Esophagus squamous epithelium (tissue), 5 donors: ENCODE measurements at regions not wholly inside any gene's neighbourhood (a gene's known extent, or its start where the extent isn't known, plus 50 kb on each side); places are given as distances from the start of the nearest gene placed in this dataset.

Source experiments
- DNase-seq: peaks from one replicate; lab custom pipeline; 2025; lab: John Stamatoyannopoulos, UW
- H3K27ac ChIP-seq, 4 donors: fragments of 200-600 bp; sonication (generic); one replicate each; pipeline ENCODE4 v1.5.1; 2016 to 2019; ENCODE audit warnings: mild to moderate bottlenecking in 1 of 4
- H3K27me3 ChIP-seq, 4 donors: fragments of 200-600 bp; sonication (generic); 1 replicate in 3 of 4; 2 replicates in 1 of 4; pipeline versions ENCODE4 v1.5.1 to v1.6.0; 2017 to 2021; ENCODE audit warnings: antibody characterized with exemption in 1 of 4
- H3K36me3 ChIP-seq, 3 donors: fragments of 200-600 bp; sonication (generic); one replicate each; pipeline ENCODE4 v1.5.1; 2016 to 2019
- H3K4me1 ChIP-seq, 3 donors: fragments of 200-600 bp; sonication (generic); one replicate each; pipeline ENCODE4 v1.5.1; 2017 to 2019
- H3K4me3 ChIP-seq, 4 donors: fragments of 200-600 bp; sonication (generic); 1 replicate in 3 of 4; 2 replicates in 1 of 4; pipeline ENCODE4 v1.5.1; 2016 to 2019; ENCODE audit warnings: mild to moderate bottlenecking in 2 of 4, moderate library complexity in 1 of 4
- H3K9me3 ChIP-seq, 3 donors: fragments of 200-600 bp; sonication (generic); one replicate each; pipeline ENCODE4 v1.5.1; 2016 to 2019
- POLR2A ChIP-seq, 4 donors: fragments of 450-650 bp; IDR thresholded peaks; one replicate each; pipeline ENCODE4 v1.6.1; 2017; ENCODE audit warnings: antibody characterized with exemption in 4 of 4, mild to moderate bottlenecking in 4 of 4, moderate library complexity in 3 of 4
- WGBS, 2 donors: methylation state at CpG; one replicate each; pipeline ENCODE4 v1.1.5; 2018; 5-methylcytosine and 5-hydroxymethylcytosine counted together
- intact Hi-C: fragments of 100-400 bp; cut with DNase I; formaldehyde crosslinking; loops from one replicate; pipeline ENCODE4 v1.15.0; 2022
- TF ChIP-seq, protein P1 (sequence below), 6 experiments: fragments of 450-650 bp in 4 of 6; fragments of 200-600 bp in 2 of 6; sonication (generic) in 2 of 6; IDR thresholded peaks; one replicate each; pipeline ENCODE4 v1.5.1; 2016 to 2019; ENCODE audit warnings: antibody characterized with exemption in 6 of 6, mild to moderate bottlenecking in 4 of 6, moderate library complexity in 4 of 6
- donor health status: DM: yes; HTN: yes; CAD: no.

DNA sequence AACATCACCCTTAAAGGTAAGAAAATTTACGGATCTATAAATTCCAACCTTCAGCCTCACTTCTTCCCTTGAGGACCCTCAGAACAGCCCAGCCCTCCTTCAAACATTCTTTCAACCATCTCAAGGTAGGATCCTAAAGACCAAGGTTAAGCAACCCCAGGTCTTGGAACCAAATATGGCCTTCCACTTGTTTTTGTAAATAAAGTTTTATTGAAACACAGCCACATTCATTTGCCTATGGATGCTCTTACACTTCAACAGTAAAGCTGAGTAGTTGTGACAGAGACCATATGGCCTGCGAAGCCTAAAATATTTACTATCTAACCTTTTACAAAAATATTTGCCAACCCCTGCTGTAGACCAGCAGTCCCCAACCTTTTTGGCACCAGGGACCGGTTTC, 70.4 kb upstream of the NTRK3 start:
- TF ChIP-seq POLR2A (IDR thresholded peaks at IDR 0.05) = no peak
- TF ChIP-seq, protein P1, sequence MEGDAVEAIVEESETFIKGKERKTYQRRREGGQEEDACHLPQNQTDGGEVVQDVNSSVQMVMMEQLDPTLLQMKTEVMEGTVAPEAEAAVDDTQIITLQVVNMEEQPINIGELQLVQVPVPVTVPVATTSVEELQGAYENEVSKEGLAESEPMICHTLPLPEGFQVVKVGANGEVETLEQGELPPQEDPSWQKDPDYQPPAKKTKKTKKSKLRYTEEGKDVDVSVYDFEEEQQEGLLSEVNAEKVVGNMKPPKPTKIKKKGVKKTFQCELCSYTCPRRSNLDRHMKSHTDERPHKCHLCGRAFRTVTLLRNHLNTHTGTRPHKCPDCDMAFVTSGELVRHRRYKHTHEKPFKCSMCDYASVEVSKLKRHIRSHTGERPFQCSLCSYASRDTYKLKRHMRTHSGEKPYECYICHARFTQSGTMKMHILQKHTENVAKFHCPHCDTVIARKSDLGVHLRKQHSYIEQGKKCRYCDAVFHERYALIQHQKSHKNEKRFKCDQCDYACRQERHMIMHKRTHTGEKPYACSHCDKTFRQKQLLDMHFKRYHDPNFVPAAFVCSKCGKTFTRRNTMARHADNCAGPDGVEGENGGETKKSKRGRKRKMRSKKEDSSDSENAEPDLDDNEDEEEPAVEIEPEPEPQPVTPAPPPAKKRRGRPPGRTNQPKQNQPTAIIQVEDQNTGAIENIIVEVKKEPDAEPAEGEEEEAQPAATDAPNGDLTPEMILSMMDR (IDR thresholded peaks at IDR 0.05) = no peak
- 86 to 92% methylated on average over 3 of the region's 3 CpGs for WGBS, 2 donors

DNA sequence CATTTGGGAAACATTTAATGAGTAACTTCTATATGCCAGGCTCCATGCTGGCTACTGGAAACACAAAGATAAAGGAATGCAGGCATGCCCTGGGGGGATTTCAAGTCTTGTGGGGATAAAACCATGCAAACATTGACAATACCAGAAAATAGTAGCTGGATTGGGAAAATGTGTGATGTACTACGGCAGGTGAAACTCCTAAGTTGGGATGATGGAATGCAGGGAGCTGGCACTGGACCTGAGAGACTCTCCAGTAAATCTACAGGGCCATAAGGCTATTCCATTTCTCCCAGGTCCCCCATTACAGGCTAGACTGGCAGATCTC, 68.2 kb upstream of the NTRK3 start:
- intact Hi-C loops = no loop called here
- Histone ChIP-seq H3K9me3 (no peaks in the 10 kb centered on the region), H3K4me3 (no peak overlapping the region), H3K36me3 (no peaks in the 10 kb centered on the region), H3K4me1 (no peaks in the 10 kb centered on the region), H3K27me3 (peaks cover 0 to 11% (median 0%) of the 10 kb centered on the region in 4 donors), H3K27ac (no peak overlapping the region)
- DNase-seq = no peak
- 50 to 82% methylated on average over 1 of the region's 1 CpG for WGBS, 2 donors
- TF ChIP-seq, protein P1 (IDR thresholded peaks at IDR 0.05) = no peak
- TF ChIP-seq POLR2A (IDR thresholded peaks at IDR 0.05) = no peak

More for the DNA sequence above, 70.4 kb upstream of the NTRK3 start:
- no peaks in the 10 kb centered on the region for H3K36me3 ChIP-seq
- H3K9me3 ChIP-seq = no peaks in the 10 kb centered on the region
- H3K27me3 ChIP-seq = peaks cover 0 to 11% (median 0%) of the 10 kb centered on the region in 4 donors
- DNase-seq = no peak
- no peaks in the 10 kb centered on the region for H3K4me1 ChIP-seq
- intact Hi-C loops = no loop called here
- H3K27ac ChIP-seq = no peak overlapping the region
- H3K4me3 ChIP-seq = no peak overlapping the region

DNA sequence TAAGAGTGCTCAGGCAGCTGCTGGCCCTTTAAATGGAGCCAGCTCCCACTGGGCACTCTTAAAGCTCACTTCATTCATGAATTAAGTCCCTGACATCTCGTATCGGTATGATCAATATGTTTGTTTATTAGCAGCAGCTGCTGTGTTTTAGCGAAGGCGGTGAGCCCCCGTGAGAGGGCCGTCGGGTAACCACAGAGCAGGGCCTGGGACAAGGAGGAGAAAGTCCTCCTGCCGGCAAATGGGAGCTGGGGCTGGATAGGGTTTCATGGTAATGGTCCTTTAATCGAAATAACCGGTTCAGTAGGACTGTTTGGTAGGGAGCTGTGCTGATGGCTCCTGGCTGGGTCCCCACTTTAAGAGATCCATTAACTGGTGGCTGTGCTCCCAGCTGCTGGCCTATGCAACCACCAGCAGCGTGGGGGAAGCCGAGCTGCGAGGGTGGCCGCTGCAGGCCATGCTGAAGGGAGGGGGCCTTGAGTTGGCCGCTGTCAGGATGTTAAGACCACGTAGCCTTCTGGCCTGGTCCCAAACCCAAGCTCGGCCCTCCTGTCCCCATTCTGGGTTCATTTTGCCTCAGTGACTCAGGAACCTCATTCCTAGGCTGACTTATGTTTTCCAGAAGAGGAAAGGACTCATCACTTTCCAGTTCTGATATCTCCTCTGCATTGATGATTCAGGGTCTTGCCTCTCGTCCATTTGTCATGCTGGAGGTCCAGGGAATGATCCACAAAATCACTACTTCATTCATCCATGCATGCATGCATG, 67.6 kb upstream of the NTRK3 start:
- Histone ChIP-seq H3K36me3 (no peaks in the 10 kb centered on the region), H3K4me1 (no peaks in the 10 kb centered on the region), H3K27me3 (peaks cover 0 to 11% (median 0%) of the 10 kb centered on the region in 4 donors), H3K4me3 (no peak overlapping the region), H3K27ac (no peak overlapping the region), H3K9me3 (no peaks in the 10 kb centered on the region)
- TF ChIP-seq, protein P1 (IDR thresholded peaks at IDR 0.05) = no peak
- no peak for TF ChIP-seq POLR2A (IDR thresholded peaks at IDR 0.05)
- DNase-seq = no peak
- intact Hi-C loops = no loop called here
- 67 to 70% methylated on average over 12 to 17 of the region's 18 CpGs for WGBS, 2 donors

DNA sequence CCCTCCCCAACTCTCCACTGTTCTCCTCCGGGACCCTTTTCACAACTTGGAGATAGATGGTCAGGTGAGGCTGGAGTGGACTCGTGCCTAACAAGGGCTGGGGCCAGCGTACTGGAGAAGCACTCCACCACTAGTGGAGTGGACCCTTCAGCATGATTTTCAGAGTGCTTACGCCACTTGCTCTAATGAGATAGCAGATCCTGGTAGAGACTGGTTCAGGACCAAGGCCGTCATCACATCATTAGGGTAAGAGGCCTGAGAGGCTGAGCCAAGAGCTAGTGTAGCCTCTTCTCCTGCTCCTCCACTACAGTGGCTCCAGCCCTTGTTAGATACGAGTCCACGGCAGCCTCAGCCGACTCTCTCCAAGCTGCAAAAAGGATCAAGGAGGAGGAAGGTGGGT, 66.9 kb upstream of the NTRK3 start:
- WGBS, 2 donors = 80 to 92% methylated on average over 1 to 8 of the region's 8 CpGs
- DNase-seq = no peak

DNA sequence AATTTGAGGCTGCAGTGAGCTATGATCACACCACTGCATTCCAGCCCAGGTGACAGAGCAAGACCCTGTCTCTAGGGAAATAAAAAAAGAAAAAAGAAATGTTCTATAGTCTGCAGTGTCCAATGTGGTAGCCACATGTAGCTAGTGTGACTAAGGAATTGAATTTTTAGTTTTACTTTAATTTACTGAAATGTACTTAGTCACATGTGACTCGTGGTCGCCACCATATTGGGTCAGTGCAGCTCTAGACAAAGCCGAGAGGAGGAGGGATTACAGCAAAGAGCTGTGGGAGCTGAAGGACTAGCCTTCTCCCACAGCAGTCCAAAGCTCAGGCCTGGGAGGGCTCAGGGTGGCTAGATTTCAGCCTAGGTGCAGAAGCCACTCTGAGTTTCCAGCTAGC, 65.9 kb upstream of the NTRK3 start:
- DNase-seq = no peak
- H3K9me3 ChIP-seq = no peaks in the 10 kb centered on the region
- H3K36me3 ChIP-seq = no peaks in the 10 kb centered on the region
- peaks cover 0 to 11% (median 0%) of the 10 kb centered on the region in 4 donors for H3K27me3 ChIP-seq
- intact Hi-C loops = no loop called here
- H3K4me3 ChIP-seq = no peak overlapping the region
- no peaks in the 10 kb centered on the region for H3K4me1 ChIP-seq
- TF ChIP-seq POLR2A (IDR thresholded peaks at IDR 0.05) = no peak
- H3K27ac ChIP-seq = no peak overlapping the region
- WGBS, 2 donors = 64 to 79% methylated on average over 3 of the region's 3 CpGs

More for the DNA sequence above, 66.9 kb upstream of the NTRK3 start:
- Histone ChIP-seq H3K27me3 (peaks cover 0 to 11% (median 0%) of the 10 kb centered on the region in 4 donors), H3K4me1 (no peaks in the 10 kb centered on the region), H3K9me3 (no peaks in the 10 kb centered on the region), H3K4me3 (no peak overlapping the region), H3K27ac (no peak overlapping the region), H3K36me3 (no peaks in the 10 kb centered on the region)
- TF ChIP-seq POLR2A (IDR thresholded peaks at IDR 0.05) = no peak
- TF ChIP-seq, protein P1 (IDR thresholded peaks at IDR 0.05) = no peak
- intact Hi-C loops = no loop called here
